Activated CD4-positive, alpha-beta T cell treated with anti-CD3 and anti-CD28 coated beads, Interleukin-2, amount 10 ng/mL, durations not matched to agents 24 days and 14 days (primary cell): ENCODE measurements at regions not wholly inside any gene's neighbourhood (a gene's known extent, or its start where the extent isn't known, plus 50 kb on each side); places are given as distances from the start of the nearest gene placed in this dataset.

Source experiments
- DNase-seq: peaks from one replicate; pipeline ENCODE4 v3.0.0; 2022
- H3K27ac Mint-ChIP-seq: one replicate; pipeline ENCODE4 v1.8.0; 2022; ENCODE audit warnings: mild to moderate bottlenecking, mixed read lengths
- H3K27me3 Mint-ChIP-seq: one replicate; pipeline ENCODE4 v1.8.0; 2022; ENCODE audit warnings: mixed read lengths
- H3K36me3 Mint-ChIP-seq: one replicate; pipeline ENCODE4 v1.8.0; 2022; ENCODE audit warnings: low read depth, mild to moderate bottlenecking, mixed read lengths
- H3K4me1 Mint-ChIP-seq: one replicate; pipeline ENCODE4 v1.8.0; 2021; ENCODE audit warnings: mixed read lengths
- H3K4me3 Mint-ChIP-seq: one replicate; pipeline ENCODE4 v1.8.0; 2022; ENCODE audit warnings: mild to moderate bottlenecking, moderate library complexity, mixed read lengths
- H3K9me3 Mint-ChIP-seq: one replicate; pipeline ENCODE4 v1.8.0; 2021; ENCODE audit warnings: mixed read lengths
- intact Hi-C: fragments of 100-400 bp; cut with micrococcal nuclease; formaldehyde crosslinking; loops from one replicate; pipeline ENCODE4 v1.15.1; 2023

GRCh38 chr10:44715136-44715535, 196.0 kb upstream of the TMEM72 start:
- Mint-ChIP-seq H3K4me1 (no peaks in the 10 kb centered on the region), H3K27ac (no peak overlapping the region), H3K27me3 (no peaks in the 10 kb centered on the region), H3K9me3 (no peaks in the 10 kb centered on the region), H3K4me3 (no peak overlapping the region), H3K36me3 (no peaks in the 10 kb centered on the region)
- no peak for DNase-seq
- intact Hi-C loops: no loop called here

DNA sequence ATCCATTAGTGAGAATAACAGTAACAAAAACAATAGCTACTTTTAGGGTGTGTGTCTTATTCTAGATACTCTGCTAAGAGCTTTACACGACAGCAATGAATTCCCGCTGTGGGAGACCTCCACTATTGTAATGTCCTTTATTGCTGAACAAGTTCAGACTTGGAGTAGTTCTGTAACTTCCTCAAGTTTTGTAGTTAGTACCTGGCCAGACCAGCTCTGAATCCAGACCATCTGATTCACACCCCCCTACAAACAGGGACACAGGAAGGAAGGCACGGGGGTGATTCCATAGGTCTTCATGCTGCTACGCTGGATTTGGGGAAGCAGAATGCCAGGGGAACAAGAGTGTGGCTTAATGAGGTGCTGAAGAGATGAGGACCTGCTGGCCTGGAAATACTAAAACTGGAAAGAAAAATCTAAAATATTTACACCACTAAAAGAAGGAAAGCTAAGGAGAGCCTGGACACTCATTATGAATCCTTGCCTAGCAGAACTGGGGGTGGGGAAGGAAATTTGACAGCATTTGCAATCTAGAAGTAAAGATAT, 194.6 kb upstream of the TMEM72 start:
- H3K36me3 Mint-ChIP-seq: no peaks in the 10 kb centered on the region
- no peaks in the 10 kb centered on the region for H3K27me3 Mint-ChIP-seq
- no peak overlapping the region for H3K4me3 Mint-ChIP-seq
- no peaks in the 10 kb centered on the region for H3K9me3 Mint-ChIP-seq
- no peaks in the 10 kb centered on the region for H3K4me1 Mint-ChIP-seq
- no peak for DNase-seq
- no peak overlapping the region for H3K27ac Mint-ChIP-seq
- intact Hi-C loops: no loop called here

DNA sequence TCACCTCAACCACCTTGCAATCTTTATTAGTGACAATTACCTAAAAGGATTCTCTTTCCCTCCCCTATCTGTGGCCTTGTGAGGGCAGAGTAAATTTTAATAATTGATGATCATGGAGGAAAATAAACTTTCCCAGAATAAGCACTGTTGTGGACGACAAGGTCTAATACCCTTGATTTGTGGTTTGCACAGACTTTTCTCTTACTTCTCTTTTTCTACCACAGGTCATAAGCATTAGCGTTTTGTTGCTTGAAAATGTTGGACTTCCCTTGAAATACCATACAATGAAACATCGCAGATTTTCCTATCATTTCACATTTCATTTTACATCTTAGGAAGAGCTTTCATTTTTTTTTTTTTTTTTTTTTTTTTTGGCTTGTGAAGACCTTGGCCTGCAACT, 188.1 kb upstream of the TMEM72 start:
- Mint-ChIP-seq H3K4me1 (no peaks in the 10 kb centered on the region), H3K4me3 (no peak overlapping the region), H3K27me3 (no peaks in the 10 kb centered on the region), H3K27ac (no peak overlapping the region), H3K9me3 (no peaks in the 10 kb centered on the region), H3K36me3 (no peaks in the 10 kb centered on the region)
- intact Hi-C loops: no loop called here
- DNase-seq: no peak

- H3K4me3 Mint-ChIP-seq: no peak overlapping the region
These were observed 187.4 kb upstream of the TMEM72 start for GRCh38 chr10:44723619-44724325.

DNA sequence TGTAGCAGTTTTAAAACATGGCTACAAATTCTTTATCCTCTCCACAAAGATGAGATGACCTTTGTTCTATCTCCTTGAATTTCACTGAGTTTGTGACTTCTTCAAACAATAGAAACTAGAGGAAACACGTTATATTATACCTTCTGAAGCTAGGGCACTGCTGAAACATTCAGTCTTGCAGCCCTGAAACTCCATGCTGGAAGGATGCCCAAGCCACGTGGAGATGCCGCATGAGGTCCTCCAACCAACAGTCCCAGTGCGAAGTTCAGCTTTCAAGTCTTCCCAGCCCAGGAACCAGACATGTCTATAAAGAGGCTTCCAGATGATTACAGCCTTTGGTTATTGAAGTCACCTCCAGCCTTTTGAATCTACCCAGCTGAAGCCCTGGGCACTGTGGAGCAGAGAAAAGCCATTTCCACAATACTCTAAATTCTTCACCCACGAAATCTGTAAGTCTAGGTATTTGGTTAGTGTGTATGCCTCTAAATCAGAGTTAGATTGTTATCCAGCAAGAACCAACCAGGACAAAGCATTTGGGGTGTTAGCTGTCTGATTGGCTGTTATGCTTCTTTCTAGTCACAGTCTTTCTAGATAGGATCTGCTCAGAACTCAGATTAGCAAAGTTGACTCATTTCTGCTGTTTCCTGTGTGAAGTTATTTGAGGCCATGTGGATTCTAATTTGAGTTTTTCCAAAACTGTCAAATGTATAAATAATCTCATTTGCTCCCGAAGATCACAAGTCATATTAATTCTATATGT, 186.5 kb upstream of the TMEM72 start:
- Mint-ChIP-seq H3K27ac (no peak overlapping the region), H3K27me3 (no peaks in the 10 kb centered on the region), H3K9me3 (no peaks in the 10 kb centered on the region), H3K36me3 (no peaks in the 10 kb centered on the region), H3K4me3 (no peak overlapping the region), H3K4me1 (no peaks in the 10 kb centered on the region)
- no peak for DNase-seq
- intact Hi-C loops: no loop called here

More at GRCh38 chr10:44723619-44724325, 187.4 kb upstream of the TMEM72 start:
- no peaks in the 10 kb centered on the region for H3K4me1 Mint-ChIP-seq
- intact Hi-C loops: no loop called here
- no peaks in the 10 kb centered on the region for H3K36me3 Mint-ChIP-seq
- H3K27me3 Mint-ChIP-seq: no peaks in the 10 kb centered on the region
- no peak overlapping the region for H3K27ac Mint-ChIP-seq
- H3K9me3 Mint-ChIP-seq: no peaks in the 10 kb centered on the region
- DNase-seq: no peak

DNA sequence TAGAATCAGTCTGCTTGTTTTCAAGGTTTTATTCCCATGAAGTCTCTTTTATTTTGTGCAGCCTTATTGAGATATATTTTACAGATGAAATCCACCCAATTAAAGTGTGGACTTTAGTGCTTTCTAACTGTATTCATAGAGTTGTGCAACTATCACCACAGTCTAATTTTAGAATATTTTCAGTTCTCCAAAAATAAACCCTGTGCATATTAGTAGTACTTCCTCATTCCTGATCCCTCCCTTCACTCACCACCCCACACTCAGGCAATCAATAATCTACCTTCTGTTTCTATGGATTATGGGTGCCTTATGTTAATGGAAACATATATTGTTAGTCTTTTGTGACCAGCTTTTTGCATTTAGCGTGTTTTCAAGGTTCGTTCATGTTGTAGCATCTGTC, 185.7 kb upstream of the TMEM72 start:
- Mint-ChIP-seq H3K4me3 (no peak overlapping the region), H3K9me3 (peaks cover 3% of the 10 kb centered on the region), H3K27ac (no peak overlapping the region), H3K27me3 (peaks cover under 1% of the 10 kb centered on the region), H3K4me1 (no peaks in the 10 kb centered on the region), H3K36me3 (no peaks in the 10 kb centered on the region)
- intact Hi-C loops: no loop called here
- no peak for DNase-seq

GRCh38 chr10:44731283-44731682, 179.9 kb upstream of the TMEM72 start:
- intact Hi-C loops: no loop called here
- H3K27ac Mint-ChIP-seq: no peak overlapping the region
- H3K36me3 Mint-ChIP-seq: no peaks in the 10 kb centered on the region
- H3K9me3 Mint-ChIP-seq: peaks cover 5% of the 10 kb centered on the region
- H3K4me3 Mint-ChIP-seq: no peak overlapping the region
- no peak for DNase-seq
- H3K27me3 Mint-ChIP-seq: peaks cover 2% of the 10 kb centered on the region
- no peaks in the 10 kb centered on the region for H3K4me1 Mint-ChIP-seq

- H3K27me3 Mint-ChIP-seq: peaks cover 2% of the 10 kb centered on the region
- intact Hi-C loops: no loop called here
- no peaks in the 10 kb centered on the region for H3K36me3 Mint-ChIP-seq
- no peak overlapping the region for H3K27ac Mint-ChIP-seq
- no peak overlapping the region for H3K4me3 Mint-ChIP-seq
- peaks cover 5% of the 10 kb centered on the region for H3K9me3 Mint-ChIP-seq
- H3K4me1 Mint-ChIP-seq: no peaks in the 10 kb centered on the region
- no peak for DNase-seq
These were observed 177.3 kb upstream of the TMEM72 start for GRCh38 chr10:44733501-44734488.

- DNase-seq: no peak
- Mint-ChIP-seq H3K4me3 (no peak overlapping the region), H3K27ac (no peak overlapping the region), H3K36me3 (no peaks in the 10 kb centered on the region), H3K27me3 (peaks cover 9% of the 10 kb centered on the region), H3K9me3 (no peaks in the 10 kb centered on the region), H3K4me1 (no peaks in the 10 kb centered on the region)
- intact Hi-C loops: no loop called here
These were observed 168.9 kb upstream of the TMEM72 start for GRCh38 chr10:44742248-44742647.

DNA sequence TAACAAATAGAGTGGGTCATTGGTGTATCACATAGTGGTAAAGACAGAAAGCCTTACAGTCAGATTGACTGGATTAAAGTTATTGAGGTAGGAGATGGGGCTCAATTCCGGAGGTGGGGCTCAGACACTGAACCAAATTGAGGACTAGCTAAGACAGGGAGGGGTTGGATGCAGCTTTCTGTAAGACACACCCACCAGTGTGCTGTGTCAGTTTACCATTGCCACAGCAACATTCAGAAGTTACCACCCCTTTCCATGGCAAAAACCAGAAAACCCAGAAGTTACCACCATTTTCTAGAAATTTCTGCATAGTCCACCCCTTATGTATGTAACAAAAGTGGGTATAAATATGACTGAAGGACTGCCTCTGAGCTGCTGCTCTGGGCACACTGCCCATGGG, 167.6 kb upstream of the TMEM72 start:
- H3K9me3 Mint-ChIP-seq: no peaks in the 10 kb centered on the region
- intact Hi-C loops: no loop called here
- no peaks in the 10 kb centered on the region for H3K36me3 Mint-ChIP-seq
- no peaks in the 10 kb centered on the region for H3K4me1 Mint-ChIP-seq
- no peak overlapping the region for H3K4me3 Mint-ChIP-seq
- H3K27ac Mint-ChIP-seq: no peak overlapping the region
- H3K27me3 Mint-ChIP-seq: peaks cover 9% of the 10 kb centered on the region
- DNase-seq: no peak

GRCh38 chr10:44745920-44746319, 165.2 kb upstream of the TMEM72 start:
- peaks cover 5% of the 10 kb centered on the region for H3K27me3 Mint-ChIP-seq
- intact Hi-C loops: no loop called here
- no peaks in the 10 kb centered on the region for H3K36me3 Mint-ChIP-seq
- H3K27ac Mint-ChIP-seq: no peak overlapping the region
- H3K4me3 Mint-ChIP-seq: no peak overlapping the region
- H3K9me3 Mint-ChIP-seq: no peaks in the 10 kb centered on the region
- DNase-seq: no peak
- no peaks in the 10 kb centered on the region for H3K4me1 Mint-ChIP-seq

DNA sequence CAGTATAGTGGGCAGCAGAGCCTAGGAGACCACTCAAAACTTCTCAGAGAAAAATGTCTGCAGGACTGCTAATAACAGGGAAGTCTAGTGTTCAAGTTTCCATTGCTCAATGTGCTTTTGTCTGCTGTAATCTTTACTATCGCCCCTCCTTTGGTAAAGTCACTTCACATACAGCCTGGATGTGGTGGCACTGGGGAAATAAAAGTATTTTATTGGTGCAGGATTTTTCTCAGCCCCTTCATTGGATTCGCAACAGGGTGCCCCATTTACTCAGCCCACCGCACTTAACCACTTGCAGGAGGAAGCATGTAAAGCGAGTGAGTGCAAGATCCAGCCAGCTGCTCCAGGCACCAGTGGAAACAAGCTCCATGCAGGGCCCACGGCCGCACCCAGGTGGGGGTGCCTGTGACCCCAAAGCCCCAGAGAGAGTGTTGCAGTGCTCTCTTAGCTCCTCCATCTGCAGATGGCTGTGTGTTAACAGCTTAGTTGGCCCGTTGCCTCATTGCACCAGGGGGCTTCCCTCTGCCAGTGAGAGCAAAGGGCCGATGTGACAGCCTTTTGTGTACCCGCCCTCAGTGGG, 163.5 kb upstream of the TMEM72 start:
- no peak overlapping the region for H3K4me3 Mint-ChIP-seq
- DNase-seq: no peak
- H3K4me1 Mint-ChIP-seq: no peaks in the 10 kb centered on the region
- intact Hi-C loops: no loop called here
- H3K9me3 Mint-ChIP-seq: no peaks in the 10 kb centered on the region
- no peaks in the 10 kb centered on the region for H3K27me3 Mint-ChIP-seq
- no peaks in the 10 kb centered on the region for H3K36me3 Mint-ChIP-seq
- no peak overlapping the region for H3K27ac Mint-ChIP-seq

GRCh38 chr10:44749151-44749550, 162.0 kb upstream of the TMEM72 start:
- Mint-ChIP-seq H3K27ac (no peak overlapping the region), H3K4me3 (no peak overlapping the region), H3K36me3 (no peaks in the 10 kb centered on the region), H3K27me3 (no peaks in the 10 kb centered on the region), H3K4me1 (no peaks in the 10 kb centered on the region), H3K9me3 (no peaks in the 10 kb centered on the region)
- intact Hi-C loops: no loop called here
- DNase-seq: no peak
